ENCODE measurements at regions not wholly inside any gene's neighbourhood (a gene's known extent, or its start where the extent isn't known, plus 50 kb on each side); places are given as distances from the start of the nearest gene placed in this dataset.

GRCh38 chr13:29925457-29926097 lies 75.2 kb upstream of the UBL3 start:
- TF ChIP-seq CTCF (conservative IDR thresholded peaks at IDR 0.05; ENCODE audit: low read length) (no peak), EZH2phosphoT487 (IDR thresholded peaks at IDR 0.05; ENCODE audit: borderline replicate concordance, low read depth, low read length) (no peak)

Data from OCI-LY7 (cell line).